Heart left ventricle (tissue), 13 donors: ENCODE measurements at regions not wholly inside any gene's neighbourhood (a gene's known extent, or its start where the extent isn't known, plus 50 kb on each side); places are given as distances from the start of the nearest gene placed in this dataset.

Source experiments
- POLR2A ChIP-seq, 2 donors: fragments of 450-650 bp; IDR thresholded peaks; one replicate each; pipeline ENCODE4 v1.6.1; 2017; ENCODE audit warnings: antibody characterized with exemption in 2 of 2, mild to moderate bottlenecking in 2 of 2, moderate library complexity in 2 of 2
- TF ChIP-seq, protein P1 (sequence below), 12 donors: fragments of 200-600 bp; sonication (generic) in 4 of 12; IDR thresholded peaks; one replicate each; pipeline versions ENCODE4 v1.5.0 to v1.8.0; 2018 to 2022; ENCODE audit warnings: antibody characterized with exemption in 12 of 12, mild to moderate bottlenecking in 5 of 12
- donor health status: ischemic (EF 13 %, LVEDD 7.1; RV severe dilation, severe dysfunction).
- donor health status: DM: no; HTN: yes; CAD: no.
- donor health status: DM: no; HTN: no; CAD: no.
- donor health status: ischemic (EF 25% LVEDD 6.9; RV normal size, moderate dysfunction).
- donor health status: ischemic (EF 25% LVEDD 5.7; RV mildly dilated, moderate dysfunction).
- donor health status: ischemic (EF 35%, LVEDD 5.7; RV mildly dilated, moderate dysfunction).
- donor health status: nonischemic (EF 11% LVEDD 7.7; RV severe dilation, severe dysfunction).
- donor health status: DM: yes; HTN: yes; CAD: no.
- donor health status: PGD.
- donor health status: ischemic (EF 29% LVEDD 5.4; RV normal size, mild dysfunction).
- donor health status: nonischemic (EF 23%, LVEDD 6.1; RV moderate dilation, normal function).

DNA sequence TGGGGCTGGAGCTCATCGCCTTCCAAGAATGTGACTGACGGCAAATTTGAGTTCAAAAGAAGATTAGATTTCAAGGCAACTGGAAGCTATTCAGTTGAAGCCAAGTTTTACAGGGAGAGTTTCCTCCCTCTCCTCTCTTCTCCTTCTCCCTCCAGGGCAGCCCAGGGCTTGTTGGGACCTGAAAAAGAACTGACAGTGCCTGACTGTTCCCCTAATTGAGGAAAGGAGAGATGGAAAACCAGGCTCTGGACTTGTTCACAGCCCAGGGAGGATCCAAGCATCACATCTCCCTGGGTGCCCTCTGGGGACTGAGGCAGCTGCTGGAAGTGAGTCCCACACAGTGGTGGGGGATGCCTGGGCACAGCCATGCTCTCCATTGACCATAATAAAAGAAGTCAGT is 88.1 kb downstream of the THNSL2 start:
- TF ChIP-seq POLR2A (IDR thresholded peaks at IDR 0.05), result no peak
- TF ChIP-seq, protein P1, sequence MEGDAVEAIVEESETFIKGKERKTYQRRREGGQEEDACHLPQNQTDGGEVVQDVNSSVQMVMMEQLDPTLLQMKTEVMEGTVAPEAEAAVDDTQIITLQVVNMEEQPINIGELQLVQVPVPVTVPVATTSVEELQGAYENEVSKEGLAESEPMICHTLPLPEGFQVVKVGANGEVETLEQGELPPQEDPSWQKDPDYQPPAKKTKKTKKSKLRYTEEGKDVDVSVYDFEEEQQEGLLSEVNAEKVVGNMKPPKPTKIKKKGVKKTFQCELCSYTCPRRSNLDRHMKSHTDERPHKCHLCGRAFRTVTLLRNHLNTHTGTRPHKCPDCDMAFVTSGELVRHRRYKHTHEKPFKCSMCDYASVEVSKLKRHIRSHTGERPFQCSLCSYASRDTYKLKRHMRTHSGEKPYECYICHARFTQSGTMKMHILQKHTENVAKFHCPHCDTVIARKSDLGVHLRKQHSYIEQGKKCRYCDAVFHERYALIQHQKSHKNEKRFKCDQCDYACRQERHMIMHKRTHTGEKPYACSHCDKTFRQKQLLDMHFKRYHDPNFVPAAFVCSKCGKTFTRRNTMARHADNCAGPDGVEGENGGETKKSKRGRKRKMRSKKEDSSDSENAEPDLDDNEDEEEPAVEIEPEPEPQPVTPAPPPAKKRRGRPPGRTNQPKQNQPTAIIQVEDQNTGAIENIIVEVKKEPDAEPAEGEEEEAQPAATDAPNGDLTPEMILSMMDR (IDR thresholded peaks at IDR 0.05), result no peak
